Loucy (cell line): ENCODE measurements at regions not wholly inside any gene's neighbourhood (a gene's known extent, or its start where the extent isn't known, plus 50 kb on each side); places are given as distances from the start of the nearest gene placed in this dataset.

Source experiments
- CTCF ChIP-seq: fragments of 200-600 bp; sonication (generic); conservative IDR thresholded peaks from 2 replicates; pipeline ENCODE4 v1.5.1; 2014; ENCODE audit warnings: mild to moderate bottlenecking, antibody characterized with exemption, low read length
- EZH2phosphoT487 ChIP-seq: fragments of 200-600 bp; IDR thresholded peaks from 2 replicates; pipeline ENCODE4 v1.6.1; 2018; ENCODE audit warnings: antibody characterized with exemption, mild to moderate bottlenecking, moderate library complexity, borderline replicate concordance

GRCh38 chr2:122078451-122078850 is 323.0 kb downstream of the TSN start:
- no peak for TF ChIP-seq CTCF
- no peak for TF ChIP-seq EZH2phosphoT487
